Effector memory CD4-positive, alpha-beta T cell (primary cell): ENCODE measurements at regions not wholly inside any gene's neighbourhood (a gene's known extent, or its start where the extent isn't known, plus 50 kb on each side); places are given as distances from the start of the nearest gene placed in this dataset.

Experiments
- DNase-seq, 3 donors: peaks; one replicate each; pipeline ENCODE4 v3.0.0-alpha.2; 2020
- H3K27ac ChIP-seq: 2 replicates; pipeline ENCODE4 v1.7.0; 2013; ENCODE audit warnings: mild to moderate bottlenecking, low read length, moderate library complexity; ENCODE audit not compliant: insufficient read depth, poor library complexity, severe bottlenecking
- H3K27me3 ChIP-seq: replicated peaks from 2 replicates; pipeline ENCODE4 v1.7.0; 2013; ENCODE audit warnings: mild to moderate bottlenecking, low read length; ENCODE audit not compliant: insufficient read depth, control insufficient read depth, poor library complexity, severe bottlenecking
- H3K36me3 ChIP-seq: 2 replicates; pipeline ENCODE4 v1.7.0; 2013; ENCODE audit warnings: mild to moderate bottlenecking, low read length, moderate library complexity; ENCODE audit not compliant: control insufficient read depth, insufficient read depth
- H3K4me1 ChIP-seq: 2 replicates; pipeline ENCODE4 v1.7.0; 2013; ENCODE audit warnings: low read length, mild to moderate bottlenecking; ENCODE audit not compliant: control insufficient read depth, insufficient read depth, poor library complexity, severe bottlenecking
- H3K4me3 ChIP-seq: 2 replicates; pipeline ENCODE4 v1.7.0; 2013; ENCODE audit warnings: low read length, low read depth, mild to moderate bottlenecking; ENCODE audit not compliant: insufficient read depth, poor library complexity, severe bottlenecking
- H3K9me3 ChIP-seq: 2 replicates; pipeline ENCODE4 v1.7.0; 2013; ENCODE audit warnings: mild to moderate bottlenecking, low read length, moderate library complexity; ENCODE audit not compliant: control insufficient read depth

DNA sequence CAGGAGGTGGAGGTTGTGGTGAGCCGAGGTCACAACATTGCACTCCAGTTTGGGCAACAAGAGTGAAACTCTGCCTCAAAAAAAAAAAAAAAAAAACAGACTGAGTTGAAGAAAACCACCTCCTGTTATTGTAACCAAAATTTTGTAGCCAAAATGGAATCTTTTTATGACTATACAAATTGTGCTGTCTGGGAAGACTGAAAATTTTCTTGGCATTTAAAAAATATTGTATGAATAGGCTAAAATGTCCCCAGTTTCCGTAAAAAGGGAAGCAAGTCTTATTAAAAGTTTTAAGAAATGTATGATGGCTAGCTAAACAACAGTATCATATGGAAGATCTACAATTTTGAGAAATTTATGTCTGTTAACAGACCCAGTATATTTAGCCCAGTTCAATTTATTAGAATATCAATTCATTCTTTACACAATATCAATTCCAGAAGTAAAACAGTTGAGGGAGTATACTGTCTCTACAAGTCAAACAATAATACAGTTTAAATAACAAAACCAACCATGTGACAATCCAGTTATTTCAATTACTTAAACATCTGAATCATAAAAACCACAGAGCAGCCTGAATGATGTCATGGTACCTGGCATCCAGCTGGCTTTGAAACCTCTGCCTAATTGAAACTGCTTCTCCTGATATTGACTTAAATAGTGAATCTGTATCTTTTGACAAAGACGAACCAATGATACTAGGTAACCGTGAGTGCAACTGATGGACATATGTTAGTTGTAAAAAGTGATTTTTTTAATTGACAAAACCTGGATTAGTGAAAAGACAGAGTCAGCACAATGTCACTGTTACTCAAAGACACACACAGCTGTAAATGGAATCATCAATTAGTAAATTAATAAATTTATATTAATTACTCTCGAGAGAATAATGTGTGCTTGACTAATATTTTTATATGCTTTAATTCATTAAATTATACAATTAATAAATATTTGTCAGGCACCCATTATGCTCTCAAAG is 166.6 kb upstream of the MARCKS start:
- H3K27me3 ChIP-seq: no peaks in the 10 kb centered on the region
- H3K9me3 ChIP-seq: no peaks in the 10 kb centered on the region
- H3K36me3 ChIP-seq: no peaks in the 10 kb centered on the region
- DNase-seq: no peak
- no peak overlapping the region for H3K4me3 ChIP-seq
- H3K27ac ChIP-seq: no peak overlapping the region
- H3K4me1 ChIP-seq: no peaks in the 10 kb centered on the region

DNA sequence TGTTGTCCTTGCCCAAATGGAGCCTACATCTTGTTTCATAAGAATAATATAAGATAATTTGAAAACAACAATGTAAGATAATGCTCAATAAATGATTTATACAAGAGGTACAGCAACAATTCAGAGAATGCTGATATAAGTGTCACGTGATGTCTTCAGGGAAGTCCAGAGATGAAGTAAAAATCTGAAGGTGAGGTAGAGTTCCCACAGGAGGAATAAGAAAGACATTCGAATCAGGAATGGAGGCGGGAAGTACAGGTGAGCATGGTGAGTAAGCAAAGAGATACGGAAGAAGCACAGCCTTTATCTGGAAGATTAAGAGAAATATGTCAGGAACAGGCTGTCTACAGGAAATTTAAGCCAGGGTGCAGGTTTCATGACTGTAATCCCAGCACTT is 165.9 kb upstream of the MARCKS start:
- Histone ChIP-seq H3K36me3 (no peaks in the 10 kb centered on the region), H3K27ac (no peak overlapping the region), H3K9me3 (no peaks in the 10 kb centered on the region), H3K27me3 (no peaks in the 10 kb centered on the region), H3K4me1 (no peaks in the 10 kb centered on the region), H3K4me3 (no peak overlapping the region)
- no peak for DNase-seq

DNA sequence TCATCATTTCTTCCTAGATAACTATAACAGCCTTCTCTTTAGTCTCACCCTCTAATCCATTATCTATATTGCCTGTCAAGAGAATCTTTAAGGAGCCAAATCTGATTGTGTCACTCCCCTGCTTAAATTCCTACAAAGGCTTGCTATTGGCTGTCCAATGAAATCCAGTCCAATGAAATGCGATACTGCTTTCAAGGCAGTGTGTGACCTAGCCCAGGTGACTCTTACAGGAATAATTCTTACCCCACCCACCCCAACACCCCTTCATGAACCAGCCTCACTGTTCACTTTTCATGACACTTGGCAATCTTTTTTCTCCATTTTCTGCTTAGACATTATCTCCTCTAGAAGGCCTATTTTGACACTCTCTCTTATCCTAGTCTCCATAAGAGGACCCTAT is 163.3 kb upstream of the MARCKS start:
- no peaks in the 10 kb centered on the region for H3K36me3 ChIP-seq
- DNase-seq: no peak
- H3K9me3 ChIP-seq: no peaks in the 10 kb centered on the region
- H3K27me3 ChIP-seq: no peaks in the 10 kb centered on the region
- H3K4me1 ChIP-seq: no peaks in the 10 kb centered on the region
- H3K27ac ChIP-seq: no peak overlapping the region
- H3K4me3 ChIP-seq: no peak overlapping the region

DNA sequence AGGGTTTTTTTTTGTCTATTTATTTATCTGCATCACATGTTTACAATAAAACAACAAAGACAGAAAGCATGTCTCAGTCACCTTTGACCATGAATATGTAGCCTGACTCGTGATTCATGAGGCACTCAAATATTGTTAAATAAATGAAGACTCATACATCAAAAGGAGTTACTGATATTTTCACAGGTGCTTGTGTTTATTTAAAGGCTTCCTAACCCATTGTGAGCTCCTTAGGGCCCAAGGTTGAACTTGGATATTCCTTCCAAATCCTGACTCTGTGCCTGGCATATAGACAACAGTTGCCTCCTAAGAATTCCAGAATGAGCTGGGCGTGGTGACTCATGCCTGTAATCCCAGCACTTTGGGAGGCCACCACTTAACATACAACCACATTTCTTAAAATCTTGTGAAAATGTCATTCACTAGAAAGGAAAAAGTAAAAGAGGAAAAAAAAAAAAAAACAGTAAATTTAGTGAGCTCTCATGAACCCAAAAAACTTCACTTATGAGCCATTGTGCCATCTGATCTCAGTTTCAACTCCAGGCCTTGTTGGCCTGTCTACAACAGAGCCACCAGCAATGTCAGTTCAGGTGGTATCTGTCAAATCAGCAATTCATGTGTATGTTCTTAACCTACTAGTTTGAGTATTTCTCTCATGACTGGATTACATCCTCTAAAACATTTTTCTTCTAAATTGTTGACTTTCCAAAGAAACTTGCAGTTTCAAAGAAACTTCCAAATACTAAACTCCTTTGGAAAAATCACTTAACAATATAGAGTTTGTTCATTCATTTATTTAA is 162.7 kb upstream of the MARCKS start:
- H3K4me1 ChIP-seq: no peaks in the 10 kb centered on the region

GRCh38 chr6:113695516-113695915 is 161.6 kb upstream of the MARCKS start:
- H3K9me3 ChIP-seq: no peaks in the 10 kb centered on the region
- no peak for DNase-seq
- H3K4me3 ChIP-seq: no peak overlapping the region
- no peaks in the 10 kb centered on the region for H3K36me3 ChIP-seq
- no peak overlapping the region for H3K27ac ChIP-seq
- no peaks in the 10 kb centered on the region for H3K27me3 ChIP-seq
- H3K4me1 ChIP-seq: no peaks in the 10 kb centered on the region

More for the DNA sequence above, 162.7 kb upstream of the MARCKS start:
- no peak overlapping the region for H3K27ac ChIP-seq
- H3K4me3 ChIP-seq: no peak overlapping the region
- H3K27me3 ChIP-seq: no peaks in the 10 kb centered on the region
- no peaks in the 10 kb centered on the region for H3K36me3 ChIP-seq
- DNase-seq: no peak
- H3K9me3 ChIP-seq: no peaks in the 10 kb centered on the region

GRCh38 chr6:113696960-113697359 is 160.2 kb upstream of the MARCKS start:
- DNase-seq: no peak
- Histone ChIP-seq H3K27me3 (no peaks in the 10 kb centered on the region), H3K27ac (no peak overlapping the region), H3K36me3 (no peaks in the 10 kb centered on the region), H3K4me3 (no peak overlapping the region), H3K9me3 (no peaks in the 10 kb centered on the region), H3K4me1 (no peaks in the 10 kb centered on the region)

DNA sequence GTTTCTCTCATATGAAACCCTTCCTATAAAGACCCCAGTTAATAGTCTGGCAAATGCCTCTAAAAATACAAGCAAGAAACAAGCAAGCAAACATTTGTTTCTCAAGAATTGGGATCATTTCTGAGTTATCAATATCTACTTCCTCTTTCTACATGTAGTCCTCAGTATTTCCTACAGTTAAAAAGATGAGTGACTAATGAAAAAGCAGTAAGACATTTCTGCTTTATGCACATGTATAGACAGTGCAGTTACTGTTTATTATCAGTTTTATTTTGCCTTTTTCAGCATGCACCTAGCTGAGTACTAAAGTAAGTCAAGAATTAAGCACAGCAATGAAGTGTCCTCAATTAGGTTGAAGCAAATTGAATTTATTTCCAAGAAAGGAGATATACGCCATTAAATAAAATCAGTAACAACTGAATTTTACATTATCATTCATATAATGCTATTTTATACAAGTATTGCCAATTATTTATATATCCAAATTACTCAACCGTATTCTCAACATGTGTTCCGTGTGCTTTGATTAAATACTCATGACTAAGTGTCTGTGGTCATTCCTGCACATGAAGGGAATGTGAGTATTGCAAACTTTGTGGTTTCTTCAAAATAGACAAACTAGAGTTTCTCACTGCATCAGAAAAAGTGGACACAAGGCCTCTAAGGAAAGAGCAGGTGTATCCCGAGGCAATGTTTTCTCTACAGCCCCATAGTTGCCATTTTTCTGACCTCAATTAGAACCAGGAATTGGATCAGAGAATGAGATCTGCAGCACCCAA is 159.3 kb upstream of the MARCKS start:
- no peak overlapping the region for H3K27ac ChIP-seq
- no peak for DNase-seq
- H3K9me3 ChIP-seq: no peaks in the 10 kb centered on the region
- H3K4me3 ChIP-seq: no peak overlapping the region
- H3K4me1 ChIP-seq: no peaks in the 10 kb centered on the region
- H3K27me3 ChIP-seq: no peaks in the 10 kb centered on the region
- H3K36me3 ChIP-seq: no peaks in the 10 kb centered on the region

DNA sequence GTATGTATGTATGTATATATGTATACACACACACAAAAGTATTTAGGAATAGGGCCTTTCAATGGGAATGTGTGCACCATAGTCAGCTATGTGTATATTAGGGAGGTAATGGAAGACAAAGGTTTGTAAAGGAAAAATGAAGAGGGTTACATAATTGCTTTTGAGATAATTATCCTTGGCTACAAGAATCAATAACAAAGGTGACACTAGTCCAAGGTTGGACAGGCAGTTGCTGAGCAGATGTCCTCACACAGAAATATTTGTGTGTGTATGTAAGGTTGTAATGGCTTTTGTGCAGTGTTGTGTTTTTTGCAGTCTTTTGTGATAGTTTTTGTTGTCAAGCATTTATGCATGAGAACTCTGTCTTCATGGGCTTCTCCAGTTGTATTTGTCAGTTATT is 157.9 kb upstream of the MARCKS start:
- Histone ChIP-seq H3K27ac (no peak overlapping the region), H3K36me3 (no peaks in the 10 kb centered on the region), H3K9me3 (no peaks in the 10 kb centered on the region), H3K27me3 (no peaks in the 10 kb centered on the region), H3K4me3 (no peak overlapping the region), H3K4me1 (no peaks in the 10 kb centered on the region)
- DNase-seq: no peak

GRCh38 chr6:113701552-113702254 is 155.4 kb upstream of the MARCKS start:
- DNase-seq: no peak
- Histone ChIP-seq H3K27ac (no peak overlapping the region), H3K4me3 (no peak overlapping the region), H3K4me1 (no peaks in the 10 kb centered on the region), H3K36me3 (no peaks in the 10 kb centered on the region), H3K9me3 (no peaks in the 10 kb centered on the region), H3K27me3 (no peaks in the 10 kb centered on the region)
